A549 (cell line): ENCODE measurements at regions not wholly inside any gene's neighbourhood (a gene's known extent, or its start where the extent isn't known, plus 50 kb on each side); places are given as distances from the start of the nearest gene placed in this dataset.

Experiments
- ATAC-seq, 2 experiments: fragments of 200-7000 bp in 1 of 2; fragments of >200 bp in 1 of 2; cut with Nextera tagmentation in 1 of 2; cut with Tn5 transposase in 1 of 2; 3 replicates each; pipeline versions ENCODE4 v1.8.0 to v1.9.1; 2018 to 2020; ENCODE audit warnings: mild to moderate bottlenecking in 1 of 2, moderate library complexity in 1 of 2
- CTCF ChIA-PET: fragments of 300-600 bp; sonication (Branson Sonifier 250); formaldehyde crosslinking; extraction: SDS; loops from one replicate; lab custom pipeline; 2021; ENCODE audit warnings: antibody characterized with exemption, inconsistent platforms; lab: Yijun Ruan, JAX
- POLR2A ChIA-PET: fragments of 350-600 bp; formaldehyde crosslinking; extraction: SDS; loops from one replicate; lab custom pipeline; 2021; ENCODE audit warnings: antibody characterized with exemption, inconsistent platforms; lab: Yijun Ruan, JAX
- DNase-seq, 2 experiments: peaks; one replicate each; pipeline versions ENCODE4 v3.0.0 to v3.0.0-alpha.2; 2011 to 2016; ENCODE audit warnings: low read depth in 1 of 2, low spot score in 1 of 2
- FAIRE-seq: peaks from 2 replicates; lab custom pipeline; 2011; peaks lifted over from hg19 to GRCh38; lab: Jason Lieb, UNC
- H3K27ac ChIP-seq, 2 experiments: fragments of >200 bp; sonication (Bioruptor Twin); formaldehyde crosslinking; 3 replicates each; pipeline ENCODE4 v1.5.1; 2016 to 2017
- H3K4me1 ChIP-seq: fragments of >200 bp; sonication (Bioruptor Twin); formaldehyde crosslinking; 3 replicates; pipeline ENCODE4 v1.6.1; 2016
- H3K4me2 ChIP-seq: fragments of >200 bp; sonication (Bioruptor Twin); formaldehyde crosslinking; 3 replicates; pipeline ENCODE4 v1.6.1; 2016
- H3K4me3 ChIP-seq: fragments of >200 bp; sonication (Bioruptor Twin); formaldehyde crosslinking; 3 replicates; pipeline ENCODE4 v1.5.1; 2016
- H3K9me3 ChIP-seq: fragments of >200 bp; sonication (Bioruptor Twin); formaldehyde crosslinking; 3 replicates; pipeline ENCODE4 v1.6.1; 2016
- BHLHE40 ChIP-seq: IDR thresholded peaks from 2 replicates; pipeline ENCODE4 v1.6.1; 2012; ENCODE audit warnings: low read depth, low read length, inconsistent platforms
- CEBPB ChIP-seq, 2 experiments: fragments of >200 bp in 1 of 2; sonication (Bioruptor Twin) in 1 of 2; formaldehyde crosslinking in 1 of 2; IDR thresholded peaks; 2 replicates each; pipeline ENCODE4 v1.6.1; 2012 to 2016
- CHD2 ChIP-seq: fragments of 150-350 bp; IDR thresholded peaks from 2 replicates; pipeline ENCODE4 v1.6.1; 2014; ENCODE audit warnings: low read length; ENCODE audit not compliant: partially characterized antibody
- CHD4 ChIP-seq: fragments of 200-600 bp; sonication (generic); IDR thresholded peaks from 2 replicates; pipeline ENCODE4 v1.6.1; 2016; ENCODE audit warnings: antibody characterized with exemption, mild to moderate bottlenecking, borderline replicate concordance
- CTCF ChIP-seq: fragments of >200 bp; sonication (Bioruptor Twin); formaldehyde crosslinking; IDR thresholded peaks from 3 replicates; pipeline ENCODE4 v1.5.1; 2016
- EHF ChIP-seq: fragments of 250-450 bp; sonication (Bioruptor Pico); IDR thresholded peaks from 2 replicates; pipeline ENCODE4 v1.5.0; 2020; ENCODE audit warnings: mild to moderate bottlenecking
- EHMT2 ChIP-seq: fragments of 200-600 bp; sonication (generic); IDR thresholded peaks from 2 replicates; pipeline ENCODE4 v1.6.1; 2016; ENCODE audit warnings: antibody characterized with exemption, low read depth, mild to moderate bottlenecking, moderate library complexity
- ESRRA ChIP-seq: fragments of 150-350 bp; IDR thresholded peaks from 2 replicates; pipeline ENCODE4 v1.6.1; 2014; ENCODE audit warnings: mild to moderate bottlenecking, low read length, borderline replicate concordance
- FOSL2 ChIP-seq, 2 experiments: fragments of 450-650 bp in 1 of 2; fragments of >200 bp in 1 of 2; sonication (Bioruptor Twin) in 1 of 2; formaldehyde crosslinking; IDR thresholded peaks; 2 replicates each; pipeline versions ENCODE4 v1.5.0 to v1.6.1; 2016 to 2020; ENCODE audit warnings: mild to moderate bottlenecking in 1 of 2, moderate library complexity in 1 of 2
- HDAC2 ChIP-seq: fragments of 200-600 bp; sonication (generic); IDR thresholded peaks from 2 replicates; pipeline ENCODE4 v1.6.1; 2016
- HEYL ChIP-seq: fragments of 250-450 bp; sonication (Bioruptor Pico); IDR thresholded peaks from 2 replicates; pipeline ENCODE4 v1.8.0; 2021; ENCODE audit warnings: mild to moderate bottlenecking, moderate library complexity
- HOXB13 ChIP-seq: fragments of 250-450 bp; sonication (Bioruptor Pico); IDR thresholded peaks from 2 replicates; pipeline ENCODE4 v1.5.0; 2020; ENCODE audit warnings: low read depth, mild to moderate bottlenecking, moderate library complexity
- HOXB5 ChIP-seq: fragments of 250-450 bp; sonication (Bioruptor Pico); IDR thresholded peaks from 2 replicates; pipeline ENCODE4 v1.5.0; 2020; ENCODE audit warnings: mild to moderate bottlenecking, moderate library complexity
- JUNB ChIP-seq: fragments of >200 bp; sonication (Bioruptor Twin); formaldehyde crosslinking; IDR thresholded peaks from 2 replicates; pipeline ENCODE4 v1.6.1; 2016
- KDM1A ChIP-seq: fragments of 200-600 bp; sonication (generic); IDR thresholded peaks from 2 replicates; pipeline ENCODE4 v1.6.1; 2016; ENCODE audit warnings: low read depth, mild to moderate bottlenecking
- KDM5A ChIP-seq: fragments of 200-600 bp; sonication (generic); IDR thresholded peaks from 2 replicates; pipeline ENCODE4 v1.6.1; 2016; ENCODE audit warnings: antibody characterized with exemption, mild to moderate bottlenecking
- MAFK ChIP-seq: fragments of 450-650 bp; IDR thresholded peaks from 2 replicates; pipeline ENCODE4 v1.6.1; 2014; ENCODE audit not compliant: partially characterized antibody
- MAX ChIP-seq: IDR thresholded peaks from 2 replicates; pipeline ENCODE4 v1.6.1; 2012
- NPAS2 ChIP-seq: fragments of 250-450 bp; sonication (Bioruptor Pico); IDR thresholded peaks from 2 replicates; pipeline ENCODE4 v1.8.0; 2022; ENCODE audit warnings: mild to moderate bottlenecking, moderate library complexity, borderline replicate concordance
- PHF8 ChIP-seq: fragments of 200-600 bp; sonication (generic); IDR thresholded peaks from 2 replicates; pipeline ENCODE4 v1.6.1; 2016; ENCODE audit warnings: low read depth, mild to moderate bottlenecking, antibody characterized with exemption, moderate library complexity, borderline replicate concordance
- RCOR1 ChIP-seq: fragments of 150-350 bp; IDR thresholded peaks from 2 replicates; pipeline ENCODE4 v1.6.1; 2014; ENCODE audit warnings: antibody characterized with exemption, low read length, low read depth
- RFX5 ChIP-seq: fragments of 450-650 bp; IDR thresholded peaks from 2 replicates; pipeline ENCODE4 v1.7.1; 2014; ENCODE audit warnings: antibody characterized with exemption, mild to moderate bottlenecking, moderate library complexity
- RNF2 ChIP-seq: fragments of 200-600 bp; sonication (generic); IDR thresholded peaks from 2 replicates; pipeline ENCODE4 v1.6.1; 2016; ENCODE audit warnings: low read depth, mild to moderate bottlenecking, antibody characterized with exemption, moderate library complexity, borderline replicate concordance
- SMC3 ChIP-seq: fragments of >200 bp; sonication (Bioruptor Twin); formaldehyde crosslinking; IDR thresholded peaks from 3 replicates; pipeline ENCODE4 v1.6.1; 2018; ENCODE audit warnings: inconsistent platforms
- SREBF2 ChIP-seq: fragments of 450-650 bp; IDR thresholded peaks from 2 replicates; pipeline ENCODE4 v1.6.1; 2014; ENCODE audit warnings: mild to moderate bottlenecking, moderate library complexity
- TFCP2L1 ChIP-seq: fragments of 250-450 bp; sonication (Bioruptor Pico); IDR thresholded peaks from 2 replicates; pipeline ENCODE4 v1.5.0; 2021; ENCODE audit warnings: mild to moderate bottlenecking
- ZFP36 ChIP-seq: fragments of 450-650 bp; IDR thresholded peaks from 2 replicates; pipeline ENCODE4 v1.6.1; 2014; ENCODE audit warnings: borderline replicate concordance; ENCODE audit not compliant: partially characterized antibody
- WGBS: methylation state at CpG from one replicate; pipeline ENCODE4 v1.1.6; 2017; ENCODE audit errors: missing lambda C conversion rate; 5-methylcytosine and 5-hydroxymethylcytosine counted together
- TF ChIP-seq, protein P1 (sequence below): IDR thresholded peaks from 2 replicates; pipeline ENCODE4 v1.6.1; 2012
- TF ChIP-seq, protein P2 (sequence below): IDR thresholded peaks from 2 replicates; pipeline ENCODE4 v1.6.1; 2012; ENCODE audit warnings: low read depth, borderline replicate concordance
- TF ChIP-seq, protein P3 (sequence below): fragments of >200 bp; sonication (Bioruptor Twin); formaldehyde crosslinking; IDR thresholded peaks from 3 replicates; pipeline ENCODE4 v1.6.1; 2016

- ChIA-PET POLR2A (no interaction called here), CTCF (no interaction called here)
- no peak for TF ChIP-seq RFX5
- TF ChIP-seq RNF2, result no peak
- TF ChIP-seq SREBF2, result no peak
- no peak for TF ChIP-seq BHLHE40
- TF ChIP-seq FOSL2 (IDR thresholded peaks at IDR 0.05), result no peak
- TF ChIP-seq FOSL2 (CRISPR knock-in tag; IDR thresholded peaks at IDR 0.05), result no peak
- TF ChIP-seq, protein P1, sequence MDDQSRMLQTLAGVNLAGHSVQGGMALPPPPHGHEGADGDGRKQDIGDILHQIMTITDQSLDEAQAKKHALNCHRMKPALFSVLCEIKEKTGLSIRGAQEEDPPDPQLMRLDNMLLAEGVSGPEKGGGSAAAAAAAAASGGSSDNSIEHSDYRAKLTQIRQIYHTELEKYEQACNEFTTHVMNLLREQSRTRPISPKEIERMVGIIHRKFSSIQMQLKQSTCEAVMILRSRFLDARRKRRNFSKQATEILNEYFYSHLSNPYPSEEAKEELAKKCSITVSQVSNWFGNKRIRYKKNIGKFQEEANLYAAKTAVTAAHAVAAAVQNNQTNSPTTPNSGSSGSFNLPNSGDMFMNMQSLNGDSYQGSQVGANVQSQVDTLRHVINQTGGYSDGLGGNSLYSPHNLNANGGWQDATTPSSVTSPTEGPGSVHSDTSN, result no peak
- no peak for TF ChIP-seq TFCP2L1 (CRISPR knock-in tag)
- no peak for TF ChIP-seq HDAC2
- no peak for TF ChIP-seq HOXB5
- TF ChIP-seq HOXB13 (CRISPR knock-in tag), result no peak
- no peak for TF ChIP-seq EHF (CRISPR knock-in tag)
- TF ChIP-seq, protein P2, sequence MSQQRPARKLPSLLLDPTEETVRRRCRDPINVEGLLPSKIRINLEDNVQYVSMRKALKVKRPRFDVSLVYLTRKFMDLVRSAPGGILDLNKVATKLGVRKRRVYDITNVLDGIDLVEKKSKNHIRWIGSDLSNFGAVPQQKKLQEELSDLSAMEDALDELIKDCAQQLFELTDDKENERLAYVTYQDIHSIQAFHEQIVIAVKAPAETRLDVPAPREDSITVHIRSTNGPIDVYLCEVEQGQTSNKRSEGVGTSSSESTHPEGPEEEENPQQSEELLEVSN, result no peak
- no peak for TF ChIP-seq NPAS2 (CRISPR knock-in tag)
- no peak for TF ChIP-seq HEYL (CRISPR knock-in tag)
- no peak for TF ChIP-seq PHF8
- no peak for TF ChIP-seq JUNB
- TF ChIP-seq ESRRA, result no peak
- TF ChIP-seq ZFP36, result no peak
- no peaks in the 10 kb centered on the region for H3K4me1 ChIP-seq
- H3K9me3 ChIP-seq, result no peaks in the 10 kb centered on the region
- DNase-seq (no peak), FAIRE-seq (no peak), ATAC-seq (no peak)
- no peak overlapping the region for H3K4me3 ChIP-seq
- H3K27ac ChIP-seq, result no peak overlapping the region
- WGBS, result 36% methylated on average over 2 of the region's 2 CpGs
- H3K4me2 ChIP-seq, result no peak overlapping the region
These were observed 1374.5 kb upstream of the NXPH2 start for GRCh38 chr2:140154706-140155105.

DNA sequence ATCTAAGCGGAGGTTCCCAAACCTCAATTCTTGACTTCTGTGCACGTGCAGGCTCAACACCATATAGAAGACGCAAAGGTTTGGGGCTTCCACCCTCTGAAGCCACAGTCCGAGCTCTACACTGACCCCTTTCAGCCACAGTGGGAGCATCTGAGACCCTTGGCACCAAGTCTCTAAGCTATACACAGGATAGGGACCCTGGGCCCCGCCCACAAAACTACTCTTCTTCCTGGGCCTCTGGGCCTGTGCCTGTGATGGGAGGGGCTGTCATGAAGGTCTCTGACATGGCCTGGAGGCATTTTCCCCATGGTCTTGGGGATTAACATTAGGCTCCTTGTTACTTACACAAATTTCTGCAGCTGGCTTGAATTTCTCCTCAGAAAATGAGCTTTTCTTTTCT lies 1374.1 kb upstream of the NXPH2 start:
- no peak overlapping the region for H3K4me2 ChIP-seq
- H3K9me3 ChIP-seq, result no peaks in the 10 kb centered on the region
- TF ChIP-seq EHMT2, result no peak
- TF ChIP-seq CTCF, result no peak
- no peak for TF ChIP-seq CHD2
- no peak for TF ChIP-seq NPAS2 (CRISPR knock-in tag)
- no peak for TF ChIP-seq SMC3
- no peak for TF ChIP-seq MAX
- TF ChIP-seq, protein P3, sequence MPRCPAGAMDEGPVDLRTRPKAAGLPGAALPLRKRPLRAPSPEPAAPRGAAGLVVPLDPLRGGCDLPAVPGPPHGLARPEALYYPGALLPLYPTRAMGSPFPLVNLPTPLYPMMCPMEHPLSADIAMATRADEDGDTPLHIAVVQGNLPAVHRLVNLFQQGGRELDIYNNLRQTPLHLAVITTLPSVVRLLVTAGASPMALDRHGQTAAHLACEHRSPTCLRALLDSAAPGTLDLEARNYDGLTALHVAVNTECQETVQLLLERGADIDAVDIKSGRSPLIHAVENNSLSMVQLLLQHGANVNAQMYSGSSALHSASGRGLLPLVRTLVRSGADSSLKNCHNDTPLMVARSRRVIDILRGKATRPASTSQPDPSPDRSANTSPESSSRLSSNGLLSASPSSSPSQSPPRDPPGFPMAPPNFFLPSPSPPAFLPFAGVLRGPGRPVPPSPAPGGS, result no peak
- no peak for TF ChIP-seq FOSL2 (IDR thresholded peaks at IDR 0.05)
- no peak for TF ChIP-seq FOSL2 (CRISPR knock-in tag; IDR thresholded peaks at IDR 0.05)
- no peak for TF ChIP-seq HOXB13 (CRISPR knock-in tag)
- no peak for TF ChIP-seq CEBPB (IDR thresholded peaks at IDR 0.05)
- no peak for TF ChIP-seq SREBF2
- no peak for TF ChIP-seq MAFK
- no peak for TF ChIP-seq KDM5A
- TF ChIP-seq KDM1A, result no peak
- TF ChIP-seq, protein P2, result no peak
- TF ChIP-seq RCOR1, result no peak
- no peak for TF ChIP-seq EHF (CRISPR knock-in tag)
- TF ChIP-seq CHD4, result no peak
- DNase-seq (no peak), ATAC-seq (no peak), FAIRE-seq (no peak)
- no peaks in the 10 kb centered on the region for H3K4me1 ChIP-seq
- CTCF ChIA-PET, result no interaction called here
- no peak overlapping the region for H3K27ac ChIP-seq
- H3K4me3 ChIP-seq, result no peak overlapping the region
- 52% methylated on average over 5 of the region's 5 CpGs for WGBS
- POLR2A ChIA-PET, result no interaction called here
